T47D (cell line): ENCODE measurements at regions not wholly inside any gene's neighbourhood (a gene's known extent, or its start where the extent isn't known, plus 50 kb on each side); places are given as distances from the start of the nearest gene placed in this dataset.
"Not testable (repeated sequence)": the region's sequence is repeated elsewhere in the genome, so short reads cannot be mapped to it uniquely, and the experiment has no call there.

Experiments
- DNase-seq, 2 experiments: peaks; one replicate each; pipeline versions ENCODE4 v3.0.0 to v3.0.0-alpha.2; 2011 to 2012; ENCODE audit warnings: low read depth in 1 of 2, low spot score in 1 of 2
- JUND ChIP-seq: IDR thresholded peaks from 2 replicates; pipeline ENCODE4 v1.6.1; 2012; ENCODE audit warnings: low read depth
- in situ Hi-C: cut with HindIII; loops from 2 replicates; pipeline ENCODE4 v1.10.0; 2016; ENCODE audit warnings: low sequenced_read_pairs, low pct_unique_long_range_greater_than_20kb

GRCh38 chr6:76776876-76777275, 686.4 kb downstream of the HTR1B start:
- in situ Hi-C loops: no loop called here
- no peak for DNase-seq
- TF ChIP-seq JUND: no peak

DNA sequence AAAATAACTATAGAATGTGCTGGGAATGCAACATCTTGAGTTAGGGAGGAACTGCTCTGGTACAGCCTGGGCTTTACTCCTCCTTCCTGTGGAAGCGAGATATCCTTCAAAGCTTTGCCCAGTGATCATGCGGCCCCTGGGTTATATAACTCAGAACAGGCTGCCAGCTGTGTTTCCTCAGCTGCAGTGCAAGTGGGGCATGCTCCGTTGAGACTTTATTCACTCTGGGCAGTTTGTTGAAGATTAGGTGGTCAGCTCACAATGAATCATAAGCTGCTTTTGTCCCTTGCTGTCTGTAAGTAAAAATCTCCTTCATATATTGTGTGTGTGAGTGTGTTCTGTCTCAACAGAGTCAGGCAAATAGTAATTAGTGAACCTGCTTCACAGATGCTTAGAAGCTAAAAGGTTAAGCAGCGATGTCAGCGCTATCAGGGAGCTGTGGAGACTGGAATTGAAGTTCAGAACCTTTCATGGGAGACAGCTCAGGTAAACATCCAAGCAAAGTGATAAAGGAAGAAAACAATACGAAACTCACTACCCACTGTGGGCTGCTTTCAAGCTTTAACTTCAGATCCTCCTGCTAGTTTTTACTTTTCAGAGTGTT, 688.4 kb downstream of the HTR1B start:
- no peak for TF ChIP-seq JUND
- no peak for DNase-seq
- in situ Hi-C loops: no loop called here

- no peak for TF ChIP-seq JUND
- in situ Hi-C loops: no loop called here
- no peak for DNase-seq
Measured at GRCh38 chr6:76772951-76773350, 690.3 kb downstream of the HTR1B start.

- DNase-seq: peak in 1 of 2 experiments; percentile 9
- no peak for TF ChIP-seq JUND
- in situ Hi-C loops: no loop called here
Measured at GRCh38 chr6:76771059-76771634, 692.1 kb downstream of the HTR1B start.

DNA sequence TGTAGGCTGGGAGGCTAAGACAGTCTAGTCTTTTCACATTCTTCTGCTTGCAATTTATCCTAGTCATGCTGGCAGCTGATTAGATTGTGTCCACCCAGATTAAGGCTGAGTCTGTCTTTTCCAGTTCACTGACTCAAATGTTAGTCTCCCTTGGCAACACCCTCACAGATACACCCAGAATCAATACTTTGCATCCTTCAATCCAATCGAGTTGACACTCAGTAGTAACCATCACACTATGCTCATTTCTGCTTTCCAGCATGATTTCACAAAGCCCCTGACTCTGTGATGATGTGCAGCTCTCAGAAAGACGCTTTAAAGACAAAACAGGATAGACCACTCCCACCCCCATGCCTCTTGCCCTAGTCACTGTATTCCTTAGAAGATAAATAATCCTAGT, 693.0 kb downstream of the HTR1B start:
- TF ChIP-seq JUND: no peak
- in situ Hi-C loops: no loop called here
- DNase-seq: no peak

DNA sequence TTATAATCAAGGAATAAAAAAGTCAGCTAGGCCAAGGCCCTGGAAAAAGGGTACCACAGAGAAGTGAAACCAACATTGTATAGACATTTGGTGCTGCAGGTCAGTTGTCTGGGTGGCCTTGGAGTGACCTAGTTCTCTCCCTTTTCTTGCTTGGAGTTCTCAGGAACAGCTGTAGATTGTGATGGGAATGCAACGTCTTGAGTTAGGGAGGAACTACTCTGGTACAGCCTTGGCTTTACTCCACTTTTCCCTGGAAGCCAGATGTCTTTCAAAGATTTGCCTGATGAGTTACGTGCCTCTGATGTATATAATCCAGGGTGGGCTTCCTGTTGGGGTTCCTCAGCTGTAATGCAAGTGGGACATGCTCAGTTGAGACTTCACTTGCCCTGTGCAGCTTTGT, 694.7 kb downstream of the HTR1B start:
- no peak for TF ChIP-seq JUND
- DNase-seq: no peak
- in situ Hi-C loops: no loop called here

GRCh38 chr6:76764057-76764456, 691.6 kb upstream of the IMPG1 start:
- in situ Hi-C loops: no loop called here
- no peak for DNase-seq
- no peak for TF ChIP-seq JUND

DNA sequence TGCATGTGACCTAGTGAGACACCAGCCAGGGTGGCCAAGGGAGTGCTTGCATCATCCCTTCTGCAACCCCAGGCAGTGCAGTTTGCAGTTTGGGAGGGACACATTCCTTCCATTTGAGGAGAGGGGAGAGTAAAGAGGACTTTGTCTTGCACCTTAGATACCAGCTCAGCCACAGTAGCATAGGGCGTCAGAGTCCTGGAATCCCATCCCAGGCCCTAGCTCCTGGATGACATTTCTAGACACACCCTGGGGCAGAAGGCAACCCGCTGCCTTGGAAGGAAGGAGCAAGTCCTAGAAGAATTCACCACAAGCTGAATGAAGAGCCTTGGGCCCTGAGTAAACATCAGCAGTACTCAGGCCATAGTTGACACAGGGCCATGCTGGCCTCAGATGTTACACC, 680.4 kb upstream of the IMPG1 start:
- TF ChIP-seq JUND: no peak
- DNase-seq: no peak
- in situ Hi-C loops: no loop called here

DNA sequence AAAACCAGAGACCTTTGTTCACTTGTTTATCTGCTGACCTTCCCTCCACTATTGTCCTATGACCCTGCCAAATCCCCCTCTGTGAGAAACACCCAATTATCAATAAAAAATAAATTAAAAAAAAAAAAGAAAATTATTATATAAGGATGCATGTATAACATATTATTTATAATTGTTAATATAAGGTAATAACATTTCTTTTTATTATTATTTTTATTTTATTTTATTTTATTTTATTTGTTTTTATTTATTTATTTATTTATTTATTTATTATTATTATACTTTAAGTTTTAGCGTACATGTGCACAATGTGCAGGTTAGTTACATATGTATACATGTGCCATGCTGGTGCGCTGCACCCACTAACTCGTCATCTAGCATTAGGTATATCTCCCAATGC, 672.9 kb upstream of the IMPG1 start:
- not testable (repeated sequence) for DNase-seq

GRCh38 chr6:76744151-76744720, 671.8 kb upstream of the IMPG1 start:
- in situ Hi-C loops, DNase-seq: not testable (repeated sequence)

More for the DNA sequence above, 672.9 kb upstream of the IMPG1 start:
- in situ Hi-C loops: not testable (repeated sequence)

- in situ Hi-C loops: no loop called here
- DNase-seq: no peak
- no peak for TF ChIP-seq JUND
Measured at GRCh38 chr6:76742919-76743318, 670.5 kb upstream of the IMPG1 start.

GRCh38 chr6:76719449-76719848, 647.0 kb upstream of the IMPG1 start:
- no peak for TF ChIP-seq JUND
- in situ Hi-C loops: no loop called here
- no peak for DNase-seq

GRCh38 chr6:76708641-76709331, 636.3 kb upstream of the IMPG1 start:
- no peak for DNase-seq
- no peak for TF ChIP-seq JUND
- in situ Hi-C loops: no loop called here

- no peak for TF ChIP-seq JUND
- DNase-seq: no peak
- in situ Hi-C loops: no loop called here
Measured at GRCh38 chr6:76707630-76708029, 635.2 kb upstream of the IMPG1 start.
